ENCODE measurements at regions not wholly inside any gene's neighbourhood (a gene's known extent, or its start where the extent isn't known, plus 50 kb on each side); places are given as distances from the start of the nearest gene placed in this dataset.
A peak's percentile ranks its signal among the peaks of the same experiment; 100 is the strongest.

GRCh38 chr12:124492879-124493808 is 74.3 kb downstream of the NCOR2 start:
- peak in 1 of 2 experiments; percentile 18 for DNase-seq
- BruUV-seq (replicated peaks): no TSS peak
- no peaks in the 10 kb centered on the region; the same call in none of the 2 replicates for H3K36me3 ChIP-seq (ENCODE audit: control insufficient read depth, insufficient read depth, low read length)
- Mint-ChIP-seq H3K4me3 (ENCODE audit: unreplicated experiment) (no peak overlapping the region), H3K27ac (ENCODE audit: unreplicated experiment) (peak overlapping the region; percentile 72), H3K4me1 (ENCODE audit: low read depth, unreplicated experiment) (peaks cover 11% of the 10 kb centered on the region), H3K36me3 (ENCODE audit: insufficient read depth, unreplicated experiment) (peaks cover 25% of the 10 kb centered on the region), H3K27me3 (ENCODE audit: insufficient read depth, unreplicated experiment) (no peaks in the 10 kb centered on the region), H3K9me3 (ENCODE audit: unreplicated experiment) (no peaks in the 10 kb centered on the region)
- CTCF ChIA-PET: no interaction called here
- intact Hi-C loops (cut with micrococcal nuclease; ENCODE audit: unreplicated experiment): no loop called here
- H3K4me3 ChIP-seq (ENCODE audit: low read depth, low read length): no peak overlapping the region
- H3K4me1 ChIP-seq: peaks cover 9% of the 10 kb centered on the region
- no peak for TF ChIP-seq CTCF (IDR thresholded peaks at IDR 0.05; ENCODE audit: insufficient read depth in 1 of 2, low read depth in 1 of 2, low read length in 1 of 2, severe bottlenecking in 1 of 2, unreplicated experiment in 1 of 2)
- POLR2A ChIA-PET: no interaction called here
- no peaks in the 10 kb centered on the region for H3K27me3 ChIP-seq (replicated peaks; ENCODE audit: control insufficient read depth, insufficient read depth, low read length)
- no peaks in the 10 kb centered on the region for H3K9me3 ChIP-seq

DNA sequence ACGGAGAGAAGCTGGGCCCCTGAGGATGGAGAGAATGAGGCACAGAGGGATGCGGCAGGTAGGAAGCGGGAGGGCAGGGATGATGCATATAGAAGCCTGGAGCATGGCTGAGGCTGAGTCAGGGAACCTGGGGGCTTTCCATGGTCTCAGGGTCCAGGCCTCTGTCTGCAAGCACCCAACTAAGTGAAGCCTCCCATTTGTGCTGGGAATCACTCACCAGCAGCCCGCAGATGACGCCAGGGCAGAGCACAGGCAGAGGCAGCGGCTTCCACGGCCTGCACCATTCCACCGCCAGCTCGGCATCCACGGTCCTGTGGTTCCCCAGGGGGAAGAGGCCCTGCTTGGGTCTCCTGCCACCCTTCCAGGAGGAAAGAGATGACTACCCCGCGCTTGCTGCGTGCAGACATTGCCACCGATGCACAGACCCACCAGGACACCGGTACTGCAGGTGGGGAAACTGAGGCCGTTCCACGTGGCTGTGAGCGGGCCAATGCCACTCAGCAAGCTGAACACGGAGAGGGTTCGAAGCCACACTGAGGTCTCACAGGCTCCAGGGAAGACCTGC is 75.5 kb downstream of the NCOR2 start:
- Histone ChIP-seq H3K4me3 (ENCODE audit: low read depth, low read length) (no peak overlapping the region), H3K4me1 (peaks cover 3% of the 10 kb centered on the region), H3K36me3 (ENCODE audit: control insufficient read depth, insufficient read depth, low read length) (no peaks in the 10 kb centered on the region; the same call in none of the 2 replicates), H3K9me3 (no peaks in the 10 kb centered on the region), H3K27me3 (replicated peaks; ENCODE audit: control insufficient read depth, insufficient read depth, low read length) (no peaks in the 10 kb centered on the region)
- no peak for TF ChIP-seq CTCF (IDR thresholded peaks at IDR 0.05; ENCODE audit: insufficient read depth in 1 of 2, low read depth in 1 of 2, low read length in 1 of 2, severe bottlenecking in 1 of 2, unreplicated experiment in 1 of 2)
- H3K27ac Mint-ChIP-seq (ENCODE audit: unreplicated experiment): no peak overlapping the region
- ChIA-PET CTCF (no interaction called here), POLR2A (no interaction called here)
- DNase-seq: no peak
- peaks cover 5% of the 10 kb centered on the region for H3K4me1 Mint-ChIP-seq (ENCODE audit: low read depth, unreplicated experiment)
- BruUV-seq (replicated peaks): no TSS peak
- intact Hi-C loops (cut with micrococcal nuclease; ENCODE audit: unreplicated experiment): no loop called here
- no peaks in the 10 kb centered on the region for H3K9me3 Mint-ChIP-seq (ENCODE audit: unreplicated experiment)
- H3K4me3 Mint-ChIP-seq (ENCODE audit: unreplicated experiment): no peak overlapping the region
- peaks cover 36% of the 10 kb centered on the region for H3K36me3 Mint-ChIP-seq (ENCODE audit: insufficient read depth, unreplicated experiment)
- H3K27me3 Mint-ChIP-seq (ENCODE audit: insufficient read depth, unreplicated experiment): no peaks in the 10 kb centered on the region

DNA sequence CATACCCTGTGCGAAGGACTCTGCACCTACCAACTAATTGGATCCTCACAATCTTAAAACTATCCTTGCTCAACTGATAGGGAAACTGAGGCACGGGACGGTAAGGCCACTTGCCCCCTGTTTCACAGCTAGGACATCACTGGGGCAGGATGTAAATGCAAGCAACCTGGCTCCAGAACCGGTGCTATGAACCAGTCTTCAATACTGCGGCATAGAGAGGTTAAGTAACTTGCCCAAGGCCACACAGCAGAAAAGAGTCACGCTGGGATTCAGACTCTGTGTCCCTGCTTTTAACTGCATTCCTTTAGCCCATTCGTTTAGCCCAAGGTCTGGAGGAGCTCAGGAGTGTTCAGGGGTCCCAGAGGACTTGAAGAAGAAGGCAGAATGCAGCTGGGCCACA is 76.1 kb downstream of the NCOR2 start:
- Histone ChIP-seq H3K4me3 (ENCODE audit: low read depth, low read length) (no peak overlapping the region), H3K9me3 (no peaks in the 10 kb centered on the region), H3K27me3 (replicated peaks; ENCODE audit: control insufficient read depth, insufficient read depth, low read length) (no peaks in the 10 kb centered on the region), H3K4me1 (no peaks in the 10 kb centered on the region), H3K36me3 (ENCODE audit: control insufficient read depth, insufficient read depth, low read length) (no peaks in the 10 kb centered on the region; the same call in none of the 2 replicates)
- Mint-ChIP-seq H3K4me1 (ENCODE audit: low read depth, unreplicated experiment) (peaks cover 5% of the 10 kb centered on the region), H3K9me3 (ENCODE audit: unreplicated experiment) (no peaks in the 10 kb centered on the region), H3K4me3 (ENCODE audit: unreplicated experiment) (no peak overlapping the region), H3K27me3 (ENCODE audit: insufficient read depth, unreplicated experiment) (no peaks in the 10 kb centered on the region), H3K27ac (ENCODE audit: unreplicated experiment) (no peak overlapping the region), H3K36me3 (ENCODE audit: insufficient read depth, unreplicated experiment) (peaks cover 37% of the 10 kb centered on the region)
- no peak for DNase-seq
- BruUV-seq (replicated peaks): no TSS peak
- ChIA-PET CTCF (no interaction called here), POLR2A (no interaction called here)
- TF ChIP-seq CTCF (IDR thresholded peaks at IDR 0.05; ENCODE audit: insufficient read depth in 1 of 2, low read depth in 1 of 2, low read length in 1 of 2, severe bottlenecking in 1 of 2, unreplicated experiment in 1 of 2): no peak
- intact Hi-C loops (cut with micrococcal nuclease; ENCODE audit: unreplicated experiment): no loop called here

All from Caco-2 (cell line).